ENCODE measurements at regions not wholly inside any gene's neighbourhood (a gene's known extent, or its start where the extent isn't known, plus 50 kb on each side); places are given as distances from the start of the nearest gene placed in this dataset.

GRCh38 chr6:141260627-141261015 lies 872.1 kb upstream of the GJE1 start:
- peaks cover 12% of the 10 kb centered on the region for H3K4me1 Mint-ChIP-seq
- H3K27ac Mint-ChIP-seq, result no peak overlapping the region
- H3K9ac ChIP-seq (ENCODE audit: extremely low read depth, low read length, poor library complexity, severe bottlenecking), result no peak overlapping the region
- TF ChIP-seq, protein P1, sequence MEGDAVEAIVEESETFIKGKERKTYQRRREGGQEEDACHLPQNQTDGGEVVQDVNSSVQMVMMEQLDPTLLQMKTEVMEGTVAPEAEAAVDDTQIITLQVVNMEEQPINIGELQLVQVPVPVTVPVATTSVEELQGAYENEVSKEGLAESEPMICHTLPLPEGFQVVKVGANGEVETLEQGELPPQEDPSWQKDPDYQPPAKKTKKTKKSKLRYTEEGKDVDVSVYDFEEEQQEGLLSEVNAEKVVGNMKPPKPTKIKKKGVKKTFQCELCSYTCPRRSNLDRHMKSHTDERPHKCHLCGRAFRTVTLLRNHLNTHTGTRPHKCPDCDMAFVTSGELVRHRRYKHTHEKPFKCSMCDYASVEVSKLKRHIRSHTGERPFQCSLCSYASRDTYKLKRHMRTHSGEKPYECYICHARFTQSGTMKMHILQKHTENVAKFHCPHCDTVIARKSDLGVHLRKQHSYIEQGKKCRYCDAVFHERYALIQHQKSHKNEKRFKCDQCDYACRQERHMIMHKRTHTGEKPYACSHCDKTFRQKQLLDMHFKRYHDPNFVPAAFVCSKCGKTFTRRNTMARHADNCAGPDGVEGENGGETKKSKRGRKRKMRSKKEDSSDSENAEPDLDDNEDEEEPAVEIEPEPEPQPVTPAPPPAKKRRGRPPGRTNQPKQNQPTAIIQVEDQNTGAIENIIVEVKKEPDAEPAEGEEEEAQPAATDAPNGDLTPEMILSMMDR (conservative IDR thresholded peaks at IDR 0.05), result no peak
- H3K27me3 ChIP-seq (ENCODE audit: control insufficient read depth, insufficient read depth, low read length, poor library complexity, severe bottlenecking), result no peaks in the 10 kb centered on the region
- no peak overlapping the region for H3K4me3 ChIP-seq (ENCODE audit: low read length)
- no peaks in the 10 kb centered on the region for H3K9me3 ChIP-seq (ENCODE audit: control insufficient read depth, low read length)
- H3K4me3 Mint-ChIP-seq, result no peak overlapping the region
- H3K4me1 ChIP-seq (ENCODE audit: control insufficient read depth, insufficient read depth, low read length), result no peaks in the 10 kb centered on the region
- 92 to 100% methylated on average over 5 to 7 of the region's 7 CpGs for WGBS, 2 experiments (ENCODE audit: insufficient coverage in 1 of 2, insufficient read length in 1 of 2)
- H3K27ac ChIP-seq (ENCODE audit: low read depth, low read length), result no peak overlapping the region
- H3K9me3 Mint-ChIP-seq, result no peaks in the 10 kb centered on the region
- no peaks in the 10 kb centered on the region for H3K27me3 Mint-ChIP-seq (ENCODE audit: insufficient read depth)
- no peaks in the 10 kb centered on the region for H3K36me3 ChIP-seq (ENCODE audit: control insufficient read depth, insufficient read depth, low read length)
- H3K36me3 Mint-ChIP-seq (ENCODE audit: low read depth), result no peaks in the 10 kb centered on the region
- no peak for DNase-seq

- Mint-ChIP-seq H3K27ac (no peak overlapping the region), H3K4me3 (no peak overlapping the region), H3K36me3 (ENCODE audit: low read depth) (no peaks in the 10 kb centered on the region), H3K4me1 (peaks cover 7% of the 10 kb centered on the region), H3K9me3 (no peaks in the 10 kb centered on the region), H3K27me3 (ENCODE audit: insufficient read depth) (no peaks in the 10 kb centered on the region)
- no peak overlapping the region for H3K27ac ChIP-seq (ENCODE audit: low read depth, low read length)
- 92 to 100% methylated on average over 2 to 4 of the region's 5 CpGs for WGBS, 2 experiments (ENCODE audit: insufficient coverage in 1 of 2, insufficient read length in 1 of 2)
- no peaks in the 10 kb centered on the region for H3K36me3 ChIP-seq (ENCODE audit: control insufficient read depth, insufficient read depth, low read length)
- no peaks in the 10 kb centered on the region for H3K4me1 ChIP-seq (ENCODE audit: control insufficient read depth, insufficient read depth, low read length)
- no peak overlapping the region for H3K9ac ChIP-seq (ENCODE audit: extremely low read depth, low read length, poor library complexity, severe bottlenecking)
- no peak for DNase-seq
- no peaks in the 10 kb centered on the region for H3K27me3 ChIP-seq (ENCODE audit: control insufficient read depth, insufficient read depth, low read length, poor library complexity, severe bottlenecking)
- H3K9me3 ChIP-seq (ENCODE audit: control insufficient read depth, low read length), result no peaks in the 10 kb centered on the region
- TF ChIP-seq, protein P1 (conservative IDR thresholded peaks at IDR 0.05), result no peak
- no peak overlapping the region for H3K4me3 ChIP-seq (ENCODE audit: low read length)
Observed at GRCh38 chr6:141259807-141260206, 872.9 kb upstream of the GJE1 start.

- H3K9me3 Mint-ChIP-seq, result no peaks in the 10 kb centered on the region
- Histone ChIP-seq H3K36me3 (ENCODE audit: control insufficient read depth, insufficient read depth, low read length) (no peaks in the 10 kb centered on the region), H3K4me1 (ENCODE audit: control insufficient read depth, insufficient read depth, low read length) (no peaks in the 10 kb centered on the region), H3K9me3 (ENCODE audit: control insufficient read depth, low read length) (no peaks in the 10 kb centered on the region), H3K27me3 (ENCODE audit: control insufficient read depth, insufficient read depth, low read length, poor library complexity, severe bottlenecking) (no peaks in the 10 kb centered on the region), H3K4me3 (ENCODE audit: low read length) (no peak overlapping the region), H3K9ac (ENCODE audit: extremely low read depth, low read length, poor library complexity, severe bottlenecking) (no peak overlapping the region), H3K27ac (ENCODE audit: low read depth, low read length) (no peak overlapping the region)
- no peak overlapping the region for H3K27ac Mint-ChIP-seq
- H3K36me3 Mint-ChIP-seq (ENCODE audit: low read depth), result no peaks in the 10 kb centered on the region
- no peaks in the 10 kb centered on the region for H3K27me3 Mint-ChIP-seq (ENCODE audit: insufficient read depth)
- 96% methylated on average over 3 of the region's 3 CpGs; no CpG with 5 or more reads in 1 of the 2 experiments for WGBS, 2 experiments (ENCODE audit: insufficient coverage in 1 of 2, insufficient read length in 1 of 2)
- H3K4me1 Mint-ChIP-seq, result peaks cover 2% of the 10 kb centered on the region
- no peak for DNase-seq
- no peak overlapping the region for H3K4me3 Mint-ChIP-seq
- TF ChIP-seq, protein P1 (conservative IDR thresholded peaks at IDR 0.05), result no peak
Observed at GRCh38 chr6:141259091-141259490, 873.6 kb upstream of the GJE1 start.

Data from endodermal cell (in vitro differentiated cells).